ENCODE measurements at regions not wholly inside any gene's neighbourhood (a gene's known extent, or its start where the extent isn't known, plus 50 kb on each side); places are given as distances from the start of the nearest gene placed in this dataset.

GRCh38 chr3:194028434-194029004 is 107.4 kb upstream of the HES1 start:
- Histone ChIP-seq H3K9me3 (no peaks in the 10 kb centered on the region), H3K27me3 (peaks cover 0 to 6% (median 0%) of the 10 kb centered on the region in 3 donors), H3K4me3 (no peak overlapping the region), H3K4me1 (peaks cover 6 to 27% (median 14%) of the 10 kb centered on the region in 4 donors), H3K36me3 (no peaks in the 10 kb centered on the region), H3K27ac (no peak overlapping the region)
- TF ChIP-seq EP300 (IDR thresholded peaks at IDR 0.05), result no peak
- 91 to 97% (median 96%) methylated on average over 2 of the region's 2 CpGs for WGBS, 5 donors
- DNase-seq, result no peak
- intact Hi-C loops (cut with DNase I; ENCODE audit: low total_unique reads), result no loop called here

- Histone ChIP-seq H3K4me3 (no peak overlapping the region), H3K4me1 (peaks cover 5 to 34% (median 18%) of the 10 kb centered on the region in 4 donors), H3K9me3 (no peaks in the 10 kb centered on the region), H3K36me3 (no peaks in the 10 kb centered on the region), H3K27me3 (peaks cover 0 to 6% (median 0%) of the 10 kb centered on the region in 3 donors), H3K27ac (peak overlapping the region in 3 of 5 donors; percentile 58 to 61 (median 61))
- DNase-seq, result peak; percentile 36 to 48
- intact Hi-C loops (cut with DNase I; ENCODE audit: low total_unique reads), result no loop called here
- no peak for TF ChIP-seq EP300 (IDR thresholded peaks at IDR 0.05)
- peak in 1 of 3 donors; percentile 48 for TF ChIP-seq POLR2AphosphoS5 (IDR thresholded peaks at IDR 0.05)
Measured at GRCh38 chr3:194029846-194030245, 106.1 kb upstream of the HES1 start.

DNA sequence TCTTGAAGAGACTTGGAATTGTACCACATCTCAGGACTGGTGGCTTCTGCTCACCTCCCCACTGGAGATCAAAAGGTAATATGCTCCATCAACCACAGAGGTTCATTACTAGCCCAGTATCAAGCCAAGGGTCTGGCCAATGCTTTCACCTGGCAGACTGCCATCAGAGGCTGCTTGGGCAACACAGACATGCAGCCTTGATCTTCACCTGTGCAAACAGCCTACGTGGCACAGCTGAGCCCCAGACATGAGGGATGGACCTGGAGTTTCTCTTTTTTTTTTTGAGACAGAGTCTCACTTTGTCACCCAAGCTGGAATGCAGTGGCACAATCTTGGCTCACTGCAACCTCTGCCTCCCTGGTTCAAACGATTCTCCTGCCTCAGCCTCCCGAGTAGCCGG is 105.6 kb upstream of the HES1 start:
- intact Hi-C loops (cut with DNase I; ENCODE audit: low total_unique reads), result no loop called here
- Histone ChIP-seq H3K9me3 (no peaks in the 10 kb centered on the region), H3K4me1 (peaks cover 6 to 39% (median 19%) of the 10 kb centered on the region in 4 donors), H3K4me3 (no peak overlapping the region), H3K36me3 (no peaks in the 10 kb centered on the region), H3K27me3 (peaks cover 0 to 6% (median 0%) of the 10 kb centered on the region in 3 donors), H3K27ac (peak overlapping the region in 3 of 5 donors; percentile 58 to 61 (median 61))
- peak; percentile 63 to 74 for DNase-seq
- TF ChIP-seq, protein P1, sequence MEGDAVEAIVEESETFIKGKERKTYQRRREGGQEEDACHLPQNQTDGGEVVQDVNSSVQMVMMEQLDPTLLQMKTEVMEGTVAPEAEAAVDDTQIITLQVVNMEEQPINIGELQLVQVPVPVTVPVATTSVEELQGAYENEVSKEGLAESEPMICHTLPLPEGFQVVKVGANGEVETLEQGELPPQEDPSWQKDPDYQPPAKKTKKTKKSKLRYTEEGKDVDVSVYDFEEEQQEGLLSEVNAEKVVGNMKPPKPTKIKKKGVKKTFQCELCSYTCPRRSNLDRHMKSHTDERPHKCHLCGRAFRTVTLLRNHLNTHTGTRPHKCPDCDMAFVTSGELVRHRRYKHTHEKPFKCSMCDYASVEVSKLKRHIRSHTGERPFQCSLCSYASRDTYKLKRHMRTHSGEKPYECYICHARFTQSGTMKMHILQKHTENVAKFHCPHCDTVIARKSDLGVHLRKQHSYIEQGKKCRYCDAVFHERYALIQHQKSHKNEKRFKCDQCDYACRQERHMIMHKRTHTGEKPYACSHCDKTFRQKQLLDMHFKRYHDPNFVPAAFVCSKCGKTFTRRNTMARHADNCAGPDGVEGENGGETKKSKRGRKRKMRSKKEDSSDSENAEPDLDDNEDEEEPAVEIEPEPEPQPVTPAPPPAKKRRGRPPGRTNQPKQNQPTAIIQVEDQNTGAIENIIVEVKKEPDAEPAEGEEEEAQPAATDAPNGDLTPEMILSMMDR (IDR thresholded peaks at IDR 0.05), result no peak
- TF ChIP-seq POLR2A (IDR thresholded peaks at IDR 0.05) (no peak), EP300 (IDR thresholded peaks at IDR 0.05) (no peak)
- 68 to 75% (median 71%) methylated on average over 4 of the region's 4 CpGs for WGBS, 5 donors

DNA sequence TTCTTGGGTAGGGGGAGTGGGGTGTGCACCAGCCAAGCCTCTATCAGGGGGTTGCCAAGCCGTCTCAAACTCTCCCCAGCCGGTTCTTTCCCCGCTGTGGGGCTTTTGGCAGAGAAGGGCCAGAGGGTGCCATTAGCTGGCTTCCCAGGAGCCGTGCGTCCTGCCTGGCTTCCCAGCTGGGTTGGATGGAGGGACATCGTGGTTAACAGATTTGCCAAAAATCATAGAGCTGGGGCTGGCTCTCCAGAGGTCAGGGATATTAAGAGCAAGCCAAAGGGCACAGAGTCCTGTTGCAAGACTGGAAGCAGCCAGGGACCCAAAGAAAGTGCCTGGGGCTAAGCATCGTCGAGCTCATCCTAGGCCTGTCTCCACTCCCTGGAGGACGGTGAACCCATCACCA is 104.6 kb upstream of the HES1 start:
- Histone ChIP-seq H3K4me1 (peaks cover 6 to 49% (median 19%) of the 10 kb centered on the region in 4 donors), H3K4me3 (no peak overlapping the region), H3K27ac (no peak overlapping the region), H3K27me3 (peaks cover 0 to 6% (median 0%) of the 10 kb centered on the region in 3 donors), H3K9me3 (no peaks in the 10 kb centered on the region), H3K36me3 (no peaks in the 10 kb centered on the region)
- WGBS, 5 donors, result 94 to 97% (median 96%) methylated on average over 9 of the region's 9 CpGs
- no peak for DNase-seq
- TF ChIP-seq POLR2AphosphoS5 (IDR thresholded peaks at IDR 0.05), result no peak
- no peak for TF ChIP-seq EP300 (IDR thresholded peaks at IDR 0.05)
- no peak for TF ChIP-seq POLR2A (IDR thresholded peaks at IDR 0.05)
- intact Hi-C loops (cut with DNase I; ENCODE audit: low total_unique reads), result no loop called here

DNA sequence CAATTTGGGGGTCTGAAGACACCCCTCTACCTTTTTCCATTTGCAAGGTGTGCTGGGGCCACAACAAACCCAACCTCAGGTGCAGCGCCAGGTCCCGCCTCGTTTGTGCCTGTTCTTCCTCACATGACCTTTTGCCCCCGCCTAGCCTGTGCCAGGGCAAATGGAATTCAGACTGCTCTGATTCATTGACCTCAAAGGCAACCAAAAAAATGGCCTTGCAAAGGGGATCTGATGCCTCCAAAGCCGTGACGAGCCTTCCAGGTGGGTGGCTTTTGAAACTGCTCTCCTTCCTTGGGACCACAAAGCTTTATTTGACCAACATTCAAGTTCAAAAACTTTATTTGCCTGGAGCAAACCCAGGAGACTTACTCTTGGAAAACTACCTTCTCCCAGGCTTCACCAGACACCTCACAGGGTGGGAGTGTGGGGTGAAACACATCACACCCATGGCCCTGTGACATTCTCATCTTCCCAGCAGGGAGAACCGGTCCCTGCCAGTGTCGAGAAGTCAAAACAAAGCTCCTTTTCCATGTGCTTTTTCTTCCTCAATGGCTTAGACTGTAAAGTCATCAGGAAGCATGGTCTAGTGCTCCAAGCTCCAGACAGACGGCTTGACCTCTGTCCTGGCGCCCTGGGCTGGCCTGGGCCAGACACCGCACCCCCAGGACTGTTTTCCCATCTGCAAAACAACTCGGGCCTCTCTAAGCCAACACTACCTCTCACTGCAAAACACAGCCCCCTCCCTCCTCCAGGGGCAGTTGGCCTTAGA is 103.9 kb upstream of the HES1 start:
- Histone ChIP-seq H3K27me3 (peaks cover 0 to 6% (median 0%) of the 10 kb centered on the region in 3 donors), H3K4me1 (peaks cover 6 to 49% (median 19%) of the 10 kb centered on the region in 4 donors), H3K27ac (no peak overlapping the region), H3K4me3 (no peak overlapping the region), H3K36me3 (no peaks in the 10 kb centered on the region), H3K9me3 (no peaks in the 10 kb centered on the region)
- 75 to 91% (median 77%) methylated on average over 9 to 12 of the region's 12 CpGs for WGBS, 5 donors
- no peak for TF ChIP-seq POLR2AphosphoS5 (IDR thresholded peaks at IDR 0.05)
- TF ChIP-seq POLR2A (IDR thresholded peaks at IDR 0.05), result no peak
- no peak for TF ChIP-seq EP300 (IDR thresholded peaks at IDR 0.05)
- TF ChIP-seq, protein P1 (IDR thresholded peaks at IDR 0.05), result no peak
- intact Hi-C loops (cut with DNase I; ENCODE audit: low total_unique reads), result no loop called here
- DNase-seq, result peak in 1 of 2 donors; percentile 37

Measured in stomach (tissue), 8 donors.